ENCODE measurements at regions not wholly inside any gene's neighbourhood (a gene's known extent, or its start where the extent isn't known, plus 50 kb on each side); places are given as distances from the start of the nearest gene placed in this dataset.

DNA sequence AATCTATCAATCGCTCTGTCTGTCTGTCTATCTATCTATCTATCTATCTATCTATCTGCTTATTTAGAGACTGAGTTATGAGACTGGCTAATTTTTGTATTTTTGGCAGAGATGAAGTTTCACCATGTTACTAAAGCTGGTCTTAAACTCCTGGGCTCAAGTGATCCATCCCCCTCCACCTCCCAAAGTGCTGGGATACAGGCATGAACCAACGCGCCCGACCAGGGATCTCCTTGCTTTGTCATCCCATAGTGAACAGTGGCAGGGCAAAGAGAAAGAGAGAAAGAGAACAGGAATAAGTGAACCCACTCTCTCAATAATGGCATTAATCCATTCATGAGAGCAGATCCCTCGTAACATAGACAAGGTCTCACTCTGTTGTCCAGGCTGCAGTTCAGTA, 66.4 kb upstream of the DSP start:
- TF ChIP-seq POLR2A (IDR thresholded peaks at IDR 0.05) (no peak), EP300 (IDR thresholded peaks at IDR 0.05) (no peak)
- TF ChIP-seq, protein P1, sequence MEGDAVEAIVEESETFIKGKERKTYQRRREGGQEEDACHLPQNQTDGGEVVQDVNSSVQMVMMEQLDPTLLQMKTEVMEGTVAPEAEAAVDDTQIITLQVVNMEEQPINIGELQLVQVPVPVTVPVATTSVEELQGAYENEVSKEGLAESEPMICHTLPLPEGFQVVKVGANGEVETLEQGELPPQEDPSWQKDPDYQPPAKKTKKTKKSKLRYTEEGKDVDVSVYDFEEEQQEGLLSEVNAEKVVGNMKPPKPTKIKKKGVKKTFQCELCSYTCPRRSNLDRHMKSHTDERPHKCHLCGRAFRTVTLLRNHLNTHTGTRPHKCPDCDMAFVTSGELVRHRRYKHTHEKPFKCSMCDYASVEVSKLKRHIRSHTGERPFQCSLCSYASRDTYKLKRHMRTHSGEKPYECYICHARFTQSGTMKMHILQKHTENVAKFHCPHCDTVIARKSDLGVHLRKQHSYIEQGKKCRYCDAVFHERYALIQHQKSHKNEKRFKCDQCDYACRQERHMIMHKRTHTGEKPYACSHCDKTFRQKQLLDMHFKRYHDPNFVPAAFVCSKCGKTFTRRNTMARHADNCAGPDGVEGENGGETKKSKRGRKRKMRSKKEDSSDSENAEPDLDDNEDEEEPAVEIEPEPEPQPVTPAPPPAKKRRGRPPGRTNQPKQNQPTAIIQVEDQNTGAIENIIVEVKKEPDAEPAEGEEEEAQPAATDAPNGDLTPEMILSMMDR (IDR thresholded peaks at IDR 0.05) = no peak
